Cerebellar cortex (tissue), 1 donor: ENCODE measurements at regions not wholly inside any gene's neighbourhood (a gene's known extent, or its start where the extent isn't known, plus 50 kb on each side); places are given as distances from the start of the nearest gene placed in this dataset.
A peak's percentile ranks its signal among the peaks of the same experiment; 100 is the strongest.
"Not testable (repeated sequence)": the region's sequence is repeated elsewhere in the genome, so short reads cannot be mapped to it uniquely, and the experiment has no call there.

ENCODE experiments used
- DNase-seq: peaks from one replicate; pipeline ENCODE4 v3.0.0-alpha.2; 2015; ENCODE audit warnings: low spot score

DNA sequence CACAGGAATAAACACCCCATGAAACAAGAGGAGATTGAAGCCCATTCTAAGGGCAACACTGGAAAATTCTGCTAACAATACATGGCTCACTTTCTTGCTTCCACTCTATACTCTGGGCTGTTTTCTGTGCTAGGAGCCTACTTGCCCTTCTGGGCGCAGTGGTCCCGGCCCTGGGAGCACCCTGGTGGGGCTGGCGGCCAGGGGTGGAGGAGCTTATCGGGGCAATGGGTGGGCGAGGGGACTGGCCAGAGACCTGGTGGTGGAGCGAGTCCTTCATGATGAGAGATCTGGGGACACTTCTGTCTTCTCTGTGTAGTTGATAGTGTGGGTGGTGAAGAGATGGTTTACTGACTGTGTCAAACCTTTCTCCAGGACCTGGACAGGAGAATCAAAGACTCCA lies 1128.5 kb downstream of the TBL1XR1 start:
- DNase-seq, result no peak

DNA sequence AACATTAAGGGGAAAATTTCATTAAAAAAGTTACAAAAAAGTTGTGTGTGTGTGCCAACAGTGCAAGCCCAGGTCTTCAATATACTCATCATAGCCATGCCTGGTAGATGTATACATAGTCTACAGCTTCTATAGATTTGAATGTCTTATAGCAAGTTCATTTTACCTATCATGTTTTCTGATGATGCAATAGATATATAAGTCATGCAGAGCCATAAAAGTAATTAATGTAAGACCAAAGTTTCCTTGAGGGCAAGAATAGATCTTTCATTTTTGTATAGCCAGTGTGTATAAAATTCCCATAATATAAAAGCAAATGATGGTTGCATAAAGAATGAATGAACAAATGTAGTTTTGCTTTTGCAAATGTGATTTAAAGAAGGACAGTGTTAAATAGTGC lies 1138.4 kb downstream of the TBL1XR1 start:
- DNase-seq, result no peak

DNA sequence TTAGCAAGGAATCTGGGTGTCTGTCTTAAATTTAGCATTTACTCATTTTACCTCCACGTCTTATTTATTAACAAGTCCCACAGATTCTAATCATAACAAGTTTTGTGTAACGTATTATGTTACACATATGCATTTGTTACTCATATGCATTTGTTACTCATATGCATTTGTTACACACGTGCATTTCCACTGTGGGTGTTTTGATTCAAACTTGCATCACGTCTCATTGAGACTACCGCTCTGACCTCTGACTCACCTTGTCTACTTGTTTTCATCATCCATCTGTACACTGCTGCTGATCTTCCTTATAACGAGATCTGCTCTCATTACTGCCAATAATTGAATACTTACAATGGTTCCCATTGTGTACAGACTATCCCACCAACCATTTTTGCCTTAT lies 1141.4 kb downstream of the TBL1XR1 start:
- DNase-seq, result no peak

DNA sequence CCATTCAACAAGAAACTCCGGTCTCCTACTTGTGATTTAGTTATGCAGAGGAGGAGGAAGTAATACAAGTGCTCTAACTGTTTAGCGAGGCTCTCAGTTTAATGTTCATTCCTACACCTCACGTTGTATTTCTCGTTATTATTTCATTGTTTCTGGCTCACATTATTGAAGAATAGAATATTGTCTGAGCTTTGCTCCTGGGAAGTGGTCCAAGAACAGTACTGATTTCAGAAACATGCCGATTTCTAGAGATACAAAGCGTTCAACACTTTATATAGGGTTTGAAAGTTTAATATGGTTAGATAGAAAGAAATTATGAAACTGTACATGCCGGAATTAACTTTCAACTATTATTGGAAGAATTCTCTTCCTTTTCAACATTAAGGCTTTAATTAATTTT lies 1145.5 kb downstream of the TBL1XR1 start:
- no peak for DNase-seq

DNA sequence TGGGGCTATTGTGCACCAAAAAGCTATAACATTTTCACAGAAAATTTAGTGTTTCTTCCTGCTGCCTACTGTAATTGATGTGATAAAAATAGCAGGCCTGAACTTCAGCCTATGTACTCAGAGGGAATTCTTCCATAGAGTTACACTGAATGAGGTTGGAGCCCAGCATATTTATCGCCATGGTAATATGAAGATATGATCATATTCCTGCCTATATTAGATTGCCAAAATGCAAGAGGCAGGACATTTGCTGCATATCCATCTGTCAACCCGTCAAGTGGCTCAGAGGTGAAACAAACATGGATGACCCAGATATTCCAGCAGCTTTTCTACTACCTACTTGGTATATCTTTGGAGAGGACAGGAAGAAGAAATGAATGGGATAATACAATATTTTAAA lies 1150.6 kb downstream of the TBL1XR1 start:
- DNase-seq, result peak; percentile 8

DNA sequence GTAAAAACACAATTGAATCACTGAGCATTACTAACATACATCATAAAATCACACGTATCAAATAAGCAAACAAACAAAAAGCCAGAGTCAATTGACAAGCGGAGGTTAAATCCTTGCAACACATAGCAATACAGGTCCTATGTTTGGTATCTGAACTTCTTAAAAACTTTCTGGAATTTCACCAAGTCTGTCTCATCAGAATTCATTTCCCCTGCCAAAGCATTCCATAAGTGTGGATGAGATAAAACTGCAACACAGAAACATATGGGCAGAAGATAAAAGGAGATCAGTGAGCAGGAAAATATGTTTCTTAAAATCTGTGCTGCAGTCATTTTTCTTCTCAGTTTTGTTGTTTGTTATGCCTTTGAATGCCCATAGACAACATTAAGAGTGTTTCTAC lies 1155.5 kb downstream of the TBL1XR1 start:
- DNase-seq, result no peak

DNA sequence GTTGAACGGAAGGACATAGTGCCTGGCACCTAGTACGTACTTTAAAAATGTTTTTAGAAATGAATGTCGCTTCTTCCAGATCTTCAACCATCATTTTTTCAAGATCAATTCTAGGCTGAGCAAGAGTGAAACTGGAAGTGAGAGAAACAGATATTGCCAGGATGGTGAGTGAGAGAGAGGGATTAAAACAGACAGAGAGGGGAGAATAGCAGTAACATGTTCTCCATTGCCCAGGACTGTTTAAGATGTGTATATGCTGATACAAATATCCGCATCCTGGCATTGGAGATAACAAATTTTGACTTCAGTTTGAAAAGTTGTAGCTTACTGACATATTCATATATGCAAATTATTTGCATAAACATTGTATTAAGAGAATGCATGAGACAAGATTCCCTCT lies 1156.1 kb downstream of the TBL1XR1 start:
- no peak for DNase-seq

DNA sequence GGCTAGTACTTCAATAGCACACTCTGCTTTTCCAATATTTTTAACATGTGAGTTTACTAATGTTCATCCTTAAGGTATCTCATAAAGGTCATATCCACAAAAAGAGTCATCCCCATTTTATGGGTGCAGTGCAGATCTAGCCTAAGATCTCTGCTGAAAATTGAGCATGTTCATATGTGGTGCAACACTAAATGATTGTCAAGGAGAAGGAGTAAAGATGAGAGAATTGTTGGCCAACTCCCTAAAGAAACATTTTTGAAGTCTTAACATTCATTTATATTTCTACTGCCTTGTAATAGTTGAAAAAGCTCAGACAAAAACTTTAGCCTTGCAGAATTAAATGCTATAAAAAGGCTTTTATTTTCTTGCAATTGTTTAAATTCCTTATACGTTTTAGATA lies 1159.6 kb downstream of the TBL1XR1 start:
- no peak for DNase-seq

DNA sequence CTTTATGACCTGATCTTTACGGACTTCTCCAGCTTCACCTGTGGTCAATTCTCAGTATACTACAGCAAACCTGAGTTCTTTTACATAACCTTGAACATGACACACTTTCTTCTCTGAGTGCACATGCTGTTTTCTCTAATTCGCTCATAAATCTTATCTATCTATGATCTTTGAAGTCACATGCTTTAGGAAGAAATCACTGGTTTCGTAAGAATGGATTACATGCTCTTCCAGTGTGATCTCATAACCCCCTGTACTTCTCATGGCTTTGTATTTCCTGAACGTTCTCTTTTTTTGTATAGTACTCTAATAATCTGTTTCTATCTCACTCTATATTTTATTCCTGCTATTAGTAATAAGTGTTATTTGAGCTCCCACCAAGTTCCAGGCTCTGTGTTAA lies 1165.2 kb downstream of the TBL1XR1 start:
- DNase-seq, result no peak

DNA sequence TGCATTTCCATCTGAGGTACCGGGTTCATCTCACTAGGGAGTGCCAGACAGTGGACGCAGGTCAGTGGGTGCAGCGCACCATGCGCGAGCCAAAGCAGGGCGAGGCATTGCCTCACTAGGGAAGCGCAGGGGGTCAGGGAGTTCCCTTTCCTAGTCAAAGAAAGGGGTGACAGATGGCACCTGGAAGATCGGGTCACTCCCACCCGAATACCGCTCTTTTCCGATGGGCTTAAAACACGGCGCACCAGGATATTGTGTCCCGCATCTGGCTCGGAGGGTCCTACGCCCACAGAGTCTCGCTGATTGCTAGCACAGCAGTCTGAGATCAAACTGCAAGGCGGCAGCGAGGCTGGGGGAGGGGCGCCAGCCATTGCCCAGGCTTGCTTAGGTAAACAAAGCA lies 1157.1 kb downstream of the NAALADL2 start:
- not testable (repeated sequence) for DNase-seq

DNA sequence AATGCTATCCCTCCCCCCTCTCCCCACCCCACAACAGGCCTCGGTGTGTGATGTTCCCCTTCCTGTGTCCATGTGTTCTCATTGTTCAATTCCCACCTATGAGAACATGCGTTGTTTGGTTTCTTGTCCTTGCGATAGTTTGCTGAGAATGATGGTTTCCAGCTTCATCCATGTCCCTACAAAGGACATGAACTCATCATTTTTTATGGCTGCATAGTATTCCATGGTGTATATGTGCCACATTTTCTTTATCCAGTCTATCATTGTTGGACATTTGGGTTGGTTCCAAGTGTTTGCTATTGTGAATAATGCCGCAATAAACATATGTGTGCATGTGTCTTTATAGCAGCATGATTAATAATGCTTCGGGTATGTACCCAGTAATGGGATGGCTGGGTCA lies 1156.1 kb downstream of the NAALADL2 start:
- not testable (repeated sequence) for DNase-seq

DNA sequence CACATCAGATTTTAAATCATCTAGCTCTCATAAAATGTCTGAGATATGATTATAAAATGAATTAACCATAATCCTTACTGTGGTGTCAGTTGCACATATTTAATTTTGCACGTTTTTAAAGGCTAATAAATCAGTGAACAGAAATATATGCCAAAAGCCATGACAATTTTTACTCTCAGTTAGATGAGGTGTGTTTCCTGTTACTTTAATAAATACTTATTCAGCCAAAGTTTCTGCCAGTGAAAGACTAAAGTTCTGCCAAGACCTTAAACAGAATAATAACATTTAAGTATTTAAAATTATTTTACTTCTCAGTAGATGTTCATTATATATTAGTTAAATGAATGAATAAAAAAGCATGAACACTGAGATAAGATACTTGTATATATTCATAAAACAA lies 1150.1 kb downstream of the NAALADL2 start:
- DNase-seq, result no peak

DNA sequence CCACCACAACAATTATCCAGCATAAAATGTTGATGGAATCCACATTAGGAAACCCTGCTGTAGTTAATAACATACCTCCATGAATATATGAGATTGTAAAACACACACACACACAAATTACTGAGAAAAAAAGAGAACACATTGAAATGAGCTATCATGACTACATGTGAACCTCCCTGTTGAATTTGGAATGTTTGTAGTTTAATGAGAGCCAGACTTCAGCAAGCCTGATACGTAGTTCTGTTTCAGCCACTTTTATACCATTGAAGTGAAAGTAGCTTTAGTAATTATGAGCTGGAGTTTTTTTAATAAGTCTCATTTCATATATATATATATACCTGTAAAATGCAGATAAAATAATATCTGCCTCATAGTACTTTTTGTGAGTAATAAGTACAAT lies 1146.4 kb downstream of the NAALADL2 start:
- no peak for DNase-seq

DNA sequence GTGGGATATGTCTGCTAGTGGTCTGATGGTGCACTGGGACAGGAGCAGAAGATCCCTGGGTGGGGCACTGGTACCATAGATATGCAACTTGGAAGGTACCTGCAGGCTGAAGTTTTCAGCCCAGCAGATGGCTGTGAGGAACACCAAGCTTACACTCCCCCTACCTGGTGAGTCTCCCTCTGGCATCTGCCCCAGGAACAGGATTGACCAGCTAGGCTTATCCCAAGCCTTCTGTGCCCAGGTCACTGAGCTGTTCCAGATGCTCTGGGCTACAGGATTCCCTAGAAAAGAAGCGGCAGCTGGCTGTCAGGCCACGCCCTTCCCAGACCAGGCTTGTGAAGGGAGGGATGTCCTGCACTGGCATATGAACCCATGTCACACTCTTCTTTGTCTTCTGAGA lies 1130.0 kb downstream of the NAALADL2 start:
- no peak for DNase-seq

DNA sequence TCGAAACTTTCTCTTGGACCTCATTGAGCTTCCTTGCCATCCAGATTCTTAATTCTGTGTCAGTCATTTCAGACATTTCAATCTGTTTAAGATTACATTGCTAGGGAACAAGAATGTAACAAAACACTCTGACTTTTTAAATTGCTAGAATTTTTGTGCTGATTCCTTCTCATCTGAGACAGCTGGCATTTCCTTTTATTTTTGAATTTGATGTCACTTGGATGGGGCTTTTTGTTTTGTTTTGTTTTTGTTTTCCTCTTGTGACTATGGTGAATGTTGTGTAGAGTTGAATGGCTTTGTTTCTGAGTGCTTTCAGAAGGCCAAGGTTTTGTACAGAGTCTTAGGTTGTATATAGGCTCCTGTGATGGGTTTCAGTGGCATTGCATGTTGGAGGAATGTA lies 1129.3 kb downstream of the NAALADL2 start:
- no peak for DNase-seq

DNA sequence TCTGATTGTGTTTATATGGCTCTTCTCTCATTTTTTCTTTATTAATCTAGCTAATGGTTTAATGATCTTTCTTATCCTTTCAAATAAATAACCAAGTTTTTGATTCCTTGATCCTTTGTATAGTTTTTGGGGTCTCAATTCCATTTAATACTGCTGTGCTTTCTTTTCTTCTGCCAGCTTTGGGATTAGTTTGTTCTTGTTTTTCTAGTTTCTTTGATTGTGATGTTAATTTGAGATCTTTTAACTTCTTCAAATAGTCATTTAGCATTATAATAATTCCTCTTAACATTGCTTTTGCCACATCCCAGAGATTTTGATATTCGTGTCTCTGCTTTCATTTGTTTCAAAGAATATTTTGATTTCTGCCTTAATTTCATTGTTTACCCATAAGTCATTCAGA lies 1126.6 kb downstream of the NAALADL2 start:
- no peak for DNase-seq

DNA sequence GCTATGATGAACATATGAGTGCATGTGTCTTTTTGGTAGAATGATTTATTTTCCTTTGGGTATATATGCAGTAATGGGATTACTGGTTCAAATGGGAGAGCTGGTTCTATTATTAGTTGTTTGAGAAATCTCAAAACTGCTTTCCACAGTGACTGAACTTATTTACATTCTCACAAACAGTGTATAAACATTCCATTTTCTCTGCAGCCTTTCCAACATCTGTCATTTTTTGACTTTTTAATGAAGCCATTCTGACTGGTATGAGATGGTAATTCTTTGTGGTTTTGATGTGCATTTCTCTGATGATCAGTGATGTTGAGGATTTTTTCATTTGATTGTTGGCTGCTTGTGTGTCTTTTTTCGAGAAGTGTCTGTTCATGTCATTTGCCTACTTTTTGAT lies 1124.2 kb downstream of the NAALADL2 start:
- DNase-seq, result no peak

DNA sequence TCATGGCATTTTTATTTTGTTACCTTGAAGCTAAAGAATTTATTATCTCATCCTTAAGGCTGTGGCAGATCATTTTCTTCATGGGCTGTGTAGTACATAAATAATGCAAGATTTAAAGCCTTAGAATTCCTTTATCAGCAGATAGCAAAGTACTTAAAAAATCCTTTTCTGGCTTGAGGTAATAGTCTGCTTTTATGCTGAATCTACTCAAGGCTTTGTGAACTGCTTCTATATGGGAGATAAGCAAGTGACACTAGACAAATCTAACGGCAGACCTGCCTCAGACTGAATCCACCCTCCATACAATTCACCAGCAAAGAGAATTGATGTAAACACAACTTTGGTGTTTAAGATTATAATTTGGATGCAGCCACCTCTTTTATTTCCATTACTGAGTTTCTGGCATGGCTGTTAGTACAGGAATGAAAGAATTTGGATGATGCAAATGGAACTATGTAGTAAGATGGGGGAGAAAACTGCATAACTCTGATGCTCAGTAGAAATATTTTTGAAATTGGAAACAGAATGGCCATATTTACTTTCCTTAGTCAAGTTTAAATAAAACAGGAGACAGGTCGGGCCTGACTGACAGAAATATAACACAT lies 1121.5 kb downstream of the NAALADL2 start:
- no peak for DNase-seq

DNA sequence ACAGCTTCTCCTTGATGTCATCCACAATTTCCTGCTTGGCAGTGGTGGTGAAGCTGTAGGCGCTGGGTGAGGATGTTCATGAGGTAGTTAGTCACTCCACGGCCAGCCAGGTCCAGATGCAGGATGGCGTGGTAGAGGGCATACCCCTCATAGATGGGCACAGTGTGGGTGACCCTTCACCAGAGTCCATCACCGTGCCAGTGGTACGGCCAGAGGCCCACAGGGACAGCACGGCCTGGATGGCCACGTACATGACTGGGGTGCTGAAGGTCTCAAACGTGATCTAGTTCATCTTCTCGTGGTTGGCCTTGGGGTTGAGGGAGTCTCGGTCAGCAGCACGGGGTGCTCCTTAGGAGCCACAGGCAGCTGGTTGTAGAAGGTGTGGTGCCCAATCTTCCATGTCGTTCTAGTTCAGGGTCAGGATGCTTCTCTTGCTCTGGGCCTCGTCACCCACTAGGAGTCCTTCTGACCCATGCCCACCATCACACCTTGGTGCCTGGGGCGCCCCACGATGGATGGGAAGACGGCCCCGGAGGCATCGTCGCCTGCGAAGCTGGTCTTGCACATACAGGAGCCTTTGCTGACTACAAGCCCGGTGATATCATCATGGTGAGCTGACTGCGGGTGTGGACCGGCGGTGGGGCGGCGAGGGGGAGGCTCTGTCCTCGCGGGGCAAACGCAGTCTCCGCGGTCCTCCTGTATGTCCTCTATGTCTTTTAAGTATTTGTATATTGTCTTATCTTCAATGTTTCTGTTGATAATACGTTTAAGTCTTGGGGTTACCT lies 1119.0 kb downstream of the NAALADL2 start:
- DNase-seq, result no peak

DNA sequence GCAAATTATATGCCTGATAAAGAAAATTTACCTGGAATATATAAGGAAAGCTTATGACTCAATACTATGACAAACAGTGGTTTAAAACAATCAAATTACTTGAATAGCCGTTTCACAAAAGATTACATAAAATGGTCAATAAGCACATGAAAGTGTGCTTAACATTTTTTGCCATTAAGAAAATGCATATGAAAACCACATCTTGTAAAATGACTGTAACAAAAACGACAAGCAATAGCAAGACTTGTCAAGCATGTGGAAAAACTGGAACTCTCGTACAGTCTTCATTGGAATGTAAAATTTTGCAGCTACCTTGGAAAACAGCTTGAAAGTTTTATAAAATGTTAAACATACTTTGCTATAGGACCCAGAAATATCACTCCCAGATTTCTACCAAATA lies 1110.3 kb downstream of the NAALADL2 start:
- no peak for DNase-seq

DNA sequence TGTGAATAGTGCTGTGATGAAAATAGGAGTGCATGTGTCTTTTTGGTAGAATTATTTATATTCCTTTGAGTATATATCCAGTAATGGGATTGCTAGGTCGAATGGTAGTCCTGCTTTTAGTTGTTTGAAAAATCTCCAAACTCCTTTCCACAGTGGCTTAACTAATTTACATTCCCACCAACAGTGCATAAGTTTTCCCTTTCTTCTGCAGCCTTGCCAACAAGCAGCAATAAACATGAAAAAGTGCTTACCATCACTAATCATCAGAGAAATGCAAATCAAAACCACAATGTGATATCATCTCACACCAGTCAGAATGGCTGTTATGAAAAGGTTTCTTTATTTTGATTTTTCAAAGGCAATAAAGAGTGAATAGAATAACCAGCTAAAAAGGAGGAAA lies 1105.9 kb downstream of the NAALADL2 start:
- no peak for DNase-seq

DNA sequence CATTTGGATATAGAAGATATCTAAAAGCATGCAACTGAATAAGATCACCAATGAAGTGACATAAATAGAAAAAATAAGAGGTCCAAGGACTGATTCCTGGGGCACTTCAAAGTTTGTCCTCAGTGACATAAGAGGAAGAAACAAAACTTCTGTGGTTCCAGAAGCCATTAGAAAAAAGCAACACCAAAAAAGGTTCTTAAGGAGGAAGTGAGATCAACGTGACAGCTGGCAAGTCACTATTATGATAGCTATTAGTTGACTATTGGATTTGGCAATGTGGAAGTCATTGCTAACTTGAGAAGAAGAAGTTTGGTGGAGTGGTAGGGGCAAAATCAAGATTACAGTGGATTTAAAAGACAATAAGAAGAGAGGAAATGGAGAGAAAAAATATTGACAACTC lies 1098.3 kb downstream of the NAALADL2 start:
- no peak for DNase-seq

DNA sequence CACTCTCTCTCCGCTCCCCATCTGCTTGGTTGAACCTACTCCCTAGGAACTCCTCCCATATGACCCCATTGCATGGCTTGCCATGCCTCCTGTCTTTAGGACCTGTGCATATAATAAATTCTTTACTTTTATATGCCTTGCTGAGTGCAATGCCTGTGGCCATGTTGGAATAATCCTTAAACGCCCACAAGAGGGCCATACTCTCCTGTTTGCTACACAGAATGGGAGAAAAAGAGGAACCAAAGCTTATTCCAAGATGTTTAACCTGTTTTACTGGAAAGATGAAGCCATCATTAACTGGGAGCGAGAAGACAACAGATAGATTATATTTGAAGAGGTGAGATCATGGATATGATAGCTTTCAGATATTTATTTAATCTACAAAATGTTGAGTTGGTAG lies 1097.8 kb downstream of the NAALADL2 start:
- peak; percentile 8 for DNase-seq

DNA sequence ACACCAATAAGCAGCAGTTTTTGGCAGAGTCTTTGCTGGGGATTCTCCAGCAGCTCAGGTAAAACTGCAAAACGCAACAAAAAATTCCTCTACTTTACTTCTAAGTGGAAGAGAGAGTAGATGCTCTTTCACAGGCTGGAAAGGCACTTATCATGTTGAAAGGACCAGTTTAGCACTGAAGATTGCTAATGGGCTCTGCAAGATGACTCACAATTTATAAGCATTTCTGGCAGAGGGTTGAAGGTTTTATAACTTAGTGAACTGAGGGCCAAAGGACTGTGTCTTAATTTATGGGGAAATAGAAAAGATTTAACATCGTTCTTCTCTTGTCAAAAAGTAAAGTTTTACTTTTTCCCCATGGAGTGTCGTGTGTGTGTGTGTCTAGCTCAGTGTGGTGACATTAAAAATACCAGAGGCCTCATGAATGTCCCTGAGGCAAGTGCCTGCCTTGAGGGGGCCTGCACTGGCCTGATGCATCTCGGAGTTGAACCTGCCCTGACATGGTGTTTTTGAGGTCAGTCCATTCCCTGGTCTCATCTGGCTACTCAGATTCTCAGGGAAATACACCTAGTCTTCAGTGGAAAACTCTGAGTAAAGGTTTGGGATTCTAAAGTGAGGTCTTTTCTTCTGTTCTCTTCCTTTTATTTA lies 1092.0 kb downstream of the NAALADL2 start:
- no peak for DNase-seq
